Epithelial cell of prostate (primary cell): ENCODE measurements at regions not wholly inside any gene's neighbourhood (a gene's known extent, or its start where the extent isn't known, plus 50 kb on each side); places are given as distances from the start of the nearest gene placed in this dataset.

Experiments used
- DNase-seq: peaks from one replicate; pipeline ENCODE4 v3.0.0-alpha.2; 2011; ENCODE audit warnings: low read depth, low spot score
- H3K27ac ChIP-seq: fragments of 450-650 bp; 2 replicates; pipeline ENCODE4 v1.5.1; 2017; ENCODE audit warnings: mild to moderate bottlenecking

- no peak overlapping the region for H3K27ac ChIP-seq
- no peak for DNase-seq
Observed at GRCh38 chr6:139423971-139424667, 49.7 kb upstream of the CITED2 start.
